ENCODE measurements at regions not wholly inside any gene's neighbourhood (a gene's known extent, or its start where the extent isn't known, plus 50 kb on each side); places are given as distances from the start of the nearest gene placed in this dataset.

DNA sequence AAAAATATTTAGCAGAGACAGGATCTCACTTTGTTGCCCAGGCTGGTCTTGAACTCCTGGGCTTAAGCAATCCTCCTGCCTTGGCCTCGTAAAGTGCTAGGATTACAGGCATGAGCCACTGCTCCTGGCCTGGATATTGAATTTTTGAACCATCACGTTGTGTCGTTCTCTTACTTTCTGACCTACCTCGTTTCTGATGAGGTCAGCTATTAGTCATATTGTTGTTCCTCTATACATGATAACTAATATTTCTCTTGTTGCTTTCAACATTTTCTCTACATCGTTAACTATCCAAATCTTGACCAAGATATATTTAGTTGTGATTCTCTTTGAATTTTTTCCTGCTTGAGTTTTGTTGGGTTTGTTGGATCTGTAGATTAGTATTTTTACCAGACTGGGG is 541.3 kb upstream of the SOX11 start:
- no peaks in the 10 kb centered on the region for H3K36me3 ChIP-seq (ENCODE audit: low read depth)
- H3K9ac ChIP-seq, result no peak overlapping the region
- 47 to 51% methylated on average over 5 of the region's 5 CpGs for WGBS, 2 experiments (ENCODE audit: low coverage in 1 of 2, low lambda C conversion rate in 2 of 2, missing lambda C conversion rate in 2 of 2)
- no peak overlapping the region for H3K4me2 ChIP-seq (ENCODE audit: unreplicated experiment)
- no peaks in the 10 kb centered on the region for H3K27me3 ChIP-seq (replicated peaks; ENCODE audit: insufficient read depth)
- no peak overlapping the region for H3K4me3 ChIP-seq
- H3K79me2 ChIP-seq (ENCODE audit: insufficient read depth), result no peaks in the 10 kb centered on the region
- H2AFZ ChIP-seq, result no peak overlapping the region
- H3K4me1 ChIP-seq (ENCODE audit: insufficient read depth), result no peaks in the 10 kb centered on the region
- no peak for TF ChIP-seq EZH2 (IDR thresholded peaks at IDR 0.05; ENCODE audit: insufficient read depth, poor library complexity, severe bottlenecking)
- no peak for TF ChIP-seq EZH2phosphoT487 (IDR thresholded peaks at IDR 0.05; ENCODE audit: insufficient read depth, low read depth)
- H3K9me2 ChIP-seq (ENCODE audit: insufficient read depth), result no peaks in the 10 kb centered on the region
- in situ Hi-C loops (cut with MboI), result no loop called here
- H3F3A ChIP-seq (ENCODE audit: insufficient read depth), result no peaks in the 10 kb centered on the region
- no peaks in the 10 kb centered on the region for H4K20me1 ChIP-seq (ENCODE audit: insufficient read depth)
- H3K9me3 ChIP-seq (ENCODE audit: low read depth), result peaks cover 9% of the 10 kb centered on the region
- DNase-seq, result no peak
- no peak overlapping the region for H3K27ac ChIP-seq

DNA sequence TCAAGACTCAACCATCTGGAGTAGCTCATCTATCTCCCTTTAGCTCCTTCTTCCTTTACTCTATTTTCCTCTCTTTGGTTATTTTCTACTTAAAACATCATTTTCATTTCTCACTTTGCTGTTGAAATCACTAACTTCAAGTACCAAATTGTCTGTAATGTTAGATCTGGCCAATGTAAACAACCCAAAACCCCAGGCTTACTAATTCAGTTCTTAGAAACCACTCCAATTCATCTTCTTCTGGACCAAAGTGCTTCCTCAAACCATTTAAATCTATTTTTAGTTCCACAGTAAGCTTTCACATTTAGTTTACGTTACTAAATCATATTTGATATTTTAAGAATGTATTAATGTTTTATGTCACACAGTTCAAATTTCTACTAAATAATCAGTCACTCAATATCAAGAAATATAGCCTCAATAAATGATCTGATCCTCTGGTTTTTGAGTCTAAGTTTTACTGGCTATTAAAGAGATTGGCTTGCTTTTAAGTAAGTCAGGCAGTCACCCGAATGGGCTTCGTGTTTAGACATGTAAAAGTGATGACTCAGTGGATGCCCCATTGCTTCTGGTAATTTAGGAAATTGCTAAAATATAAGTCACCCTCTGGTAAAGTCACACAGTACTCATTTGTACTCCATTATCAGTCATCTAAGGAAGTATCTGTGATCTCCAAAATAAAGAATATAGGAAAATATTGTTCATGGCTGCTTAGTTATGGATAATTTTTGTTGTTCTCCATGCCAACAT is 527.2 kb upstream of the SOX11 start:
- Histone ChIP-seq H3K9ac (no peak overlapping the region), H4K20me1 (ENCODE audit: insufficient read depth) (no peaks in the 10 kb centered on the region)
- peak; percentile 46 for DNase-seq

DNA sequence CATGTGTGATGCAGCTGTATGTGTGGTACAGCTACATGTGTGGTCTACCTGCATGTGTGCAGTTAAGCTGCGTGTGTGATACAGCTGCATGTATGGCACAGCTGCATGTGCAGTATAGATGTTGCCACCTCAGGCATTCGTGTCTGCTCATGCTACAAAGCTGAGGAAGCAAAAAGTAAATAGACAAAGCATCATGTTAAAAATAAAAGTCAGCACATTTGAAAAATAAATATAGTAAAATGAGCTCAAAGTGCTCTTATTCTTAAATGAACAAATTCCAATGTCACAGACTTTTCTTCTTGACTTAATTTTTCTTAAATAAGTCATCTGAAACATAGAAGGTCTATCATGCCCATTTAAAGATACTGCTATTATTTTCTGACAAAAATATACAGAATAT is 519.3 kb upstream of the SOX11 start:
- H3K9ac ChIP-seq, result no peak overlapping the region
- in situ Hi-C loops (cut with MboI), result no loop called here
- H3K4me2 ChIP-seq (ENCODE audit: unreplicated experiment), result no peak overlapping the region
- no peak overlapping the region for H3K27ac ChIP-seq
- no peak for DNase-seq
- H3K9me2 ChIP-seq (ENCODE audit: insufficient read depth), result no peaks in the 10 kb centered on the region
- H3K79me2 ChIP-seq (ENCODE audit: insufficient read depth), result no peaks in the 10 kb centered on the region
- H3K36me3 ChIP-seq (ENCODE audit: low read depth), result no peaks in the 10 kb centered on the region
- H3K4me3 ChIP-seq, result no peak overlapping the region
- H3K4me1 ChIP-seq (ENCODE audit: insufficient read depth), result no peaks in the 10 kb centered on the region
- no peaks in the 10 kb centered on the region for H3K9me3 ChIP-seq (ENCODE audit: low read depth)
- H4K20me1 ChIP-seq (ENCODE audit: insufficient read depth), result no peaks in the 10 kb centered on the region
- no peak for TF ChIP-seq EZH2phosphoT487 (IDR thresholded peaks at IDR 0.05; ENCODE audit: insufficient read depth, low read depth)
- TF ChIP-seq EZH2 (IDR thresholded peaks at IDR 0.05; ENCODE audit: insufficient read depth, poor library complexity, severe bottlenecking), result no peak
- no peaks in the 10 kb centered on the region for H3F3A ChIP-seq (ENCODE audit: insufficient read depth)
- H3K27me3 ChIP-seq (replicated peaks; ENCODE audit: insufficient read depth), result no peaks in the 10 kb centered on the region
- no peak overlapping the region for H2AFZ ChIP-seq
- 15 to 21% methylated on average over 2 of the region's 2 CpGs for WGBS, 2 experiments (ENCODE audit: low coverage in 1 of 2, low lambda C conversion rate in 2 of 2, missing lambda C conversion rate in 2 of 2)

More for the DNA sequence above, 527.2 kb upstream of the SOX11 start:
- Histone ChIP-seq H3K4me1 (ENCODE audit: insufficient read depth) (no peaks in the 10 kb centered on the region), H2AFZ (no peak overlapping the region), H3K36me3 (ENCODE audit: low read depth) (no peaks in the 10 kb centered on the region), H3K27me3 (replicated peaks; ENCODE audit: insufficient read depth) (no peaks in the 10 kb centered on the region), H3K4me2 (ENCODE audit: unreplicated experiment) (no peak overlapping the region), H3K27ac (no peak overlapping the region; the same call in 1 of the 2 replicates), H3K9me3 (ENCODE audit: low read depth) (no peaks in the 10 kb centered on the region), H3K79me2 (ENCODE audit: insufficient read depth) (no peaks in the 10 kb centered on the region), H3F3A (ENCODE audit: insufficient read depth) (no peaks in the 10 kb centered on the region), H3K4me3 (no peak overlapping the region), H3K9me2 (ENCODE audit: insufficient read depth) (no peaks in the 10 kb centered on the region)
- in situ Hi-C loops (cut with MboI), result no loop called here
- TF ChIP-seq EZH2phosphoT487 (IDR thresholded peaks at IDR 0.05; ENCODE audit: insufficient read depth, low read depth) (no peak), EZH2 (IDR thresholded peaks at IDR 0.05; ENCODE audit: insufficient read depth, poor library complexity, severe bottlenecking) (no peak)
- 5% methylated on average over 3 of the region's 3 CpGs for WGBS, 2 experiments (ENCODE audit: low coverage in 1 of 2, low lambda C conversion rate in 2 of 2, missing lambda C conversion rate in 2 of 2)

DNA sequence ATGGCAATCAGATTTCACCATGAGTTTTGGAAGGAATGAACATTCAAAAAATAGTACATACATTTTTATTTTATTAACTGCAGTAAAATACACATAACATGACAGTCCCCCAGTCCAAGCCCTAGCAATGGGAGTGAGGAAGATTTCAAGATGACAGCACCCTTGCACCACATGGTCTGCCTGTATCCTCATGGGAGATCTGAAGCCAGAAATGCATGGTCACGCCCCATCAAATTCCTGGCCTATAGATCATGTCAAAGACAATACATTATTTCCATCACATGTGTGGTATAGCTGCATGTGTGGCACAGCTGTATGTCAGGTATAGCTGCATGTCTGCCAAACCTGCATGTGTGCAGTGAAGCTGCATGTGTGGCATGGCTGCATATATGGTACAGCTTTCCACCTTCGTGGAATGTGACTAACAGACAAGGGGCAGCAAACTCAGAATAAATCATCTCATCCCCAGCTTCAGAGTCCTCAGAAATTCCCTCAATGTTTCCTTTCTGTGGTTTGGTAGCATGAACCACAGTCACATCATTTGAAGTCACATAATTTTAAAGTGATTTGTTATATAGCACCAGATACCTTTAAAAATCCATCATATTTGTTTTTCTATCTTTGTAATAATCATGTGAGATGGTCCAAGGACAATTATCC is 518.2 kb upstream of the SOX11 start:
- WGBS, 2 experiments (ENCODE audit: low coverage in 1 of 2, low lambda C conversion rate in 2 of 2, missing lambda C conversion rate in 2 of 2), result 3 to 4% methylated on average over 2 of the region's 2 CpGs
- no peaks in the 10 kb centered on the region for H3K4me1 ChIP-seq (ENCODE audit: insufficient read depth)

More for the DNA sequence above, 518.2 kb upstream of the SOX11 start:
- H4K20me1 ChIP-seq (ENCODE audit: insufficient read depth), result no peaks in the 10 kb centered on the region
- no peak overlapping the region for H3K4me3 ChIP-seq
- H3K79me2 ChIP-seq (ENCODE audit: insufficient read depth), result no peaks in the 10 kb centered on the region
- no peaks in the 10 kb centered on the region for H3F3A ChIP-seq (ENCODE audit: insufficient read depth)
- H3K9ac ChIP-seq, result no peak overlapping the region
- TF ChIP-seq EZH2 (IDR thresholded peaks at IDR 0.05; ENCODE audit: insufficient read depth, poor library complexity, severe bottlenecking) (no peak), EZH2phosphoT487 (IDR thresholded peaks at IDR 0.05; ENCODE audit: insufficient read depth, low read depth) (no peak)
- in situ Hi-C loops (cut with MboI), result no loop called here
- no peak overlapping the region for H3K27ac ChIP-seq
- no peaks in the 10 kb centered on the region for H3K27me3 ChIP-seq (replicated peaks; ENCODE audit: insufficient read depth)
- H3K9me2 ChIP-seq (ENCODE audit: insufficient read depth), result no peaks in the 10 kb centered on the region
- H2AFZ ChIP-seq, result no peak overlapping the region
- H3K9me3 ChIP-seq (ENCODE audit: low read depth), result no peaks in the 10 kb centered on the region
- H3K4me2 ChIP-seq (ENCODE audit: unreplicated experiment), result no peak overlapping the region
- DNase-seq, result no peak
- H3K36me3 ChIP-seq (ENCODE audit: low read depth), result no peaks in the 10 kb centered on the region

All from GM23248 (cell line).